Esophagus muscularis mucosa (tissue), 4 donors: ENCODE measurements at regions not wholly inside any gene's neighbourhood (a gene's known extent, or its start where the extent isn't known, plus 50 kb on each side); places are given as distances from the start of the nearest gene placed in this dataset.
"Not testable (repeated sequence)": the region's sequence is repeated elsewhere in the genome, so short reads cannot be mapped to it uniquely, and the experiment has no call there.

Source experiments
- DNase-seq: peaks from one replicate; pipeline ENCODE4 v3.0.0-alpha.2; 2017; ENCODE audit errors: extremely low spot score
- H3K27ac ChIP-seq, 4 donors: fragments of 200-600 bp; sonication (generic); replicated peaks in 1 of 4; 1 replicate in 3 of 4; 2 replicates in 1 of 4; pipeline ENCODE4 v1.5.1; 2016 to 2019; ENCODE audit warnings: mild to moderate bottlenecking in 1 of 4
- H3K27me3 ChIP-seq, 4 donors: fragments of 200-600 bp; sonication (generic); one replicate each; pipeline versions ENCODE4 v1.5.1 to v1.6.0; 2016 to 2019
- H3K36me3 ChIP-seq, 4 donors: fragments of 200-600 bp; sonication (generic); one replicate each; pipeline ENCODE4 v1.5.1; 2016 to 2019
- H3K4me1 ChIP-seq, 4 donors: fragments of 200-600 bp; sonication (generic); one replicate each; pipeline ENCODE4 v1.5.1; 2016 to 2019
- H3K4me3 ChIP-seq, 4 donors: fragments of 200-600 bp; sonication (generic); 1 replicate in 2 of 4; 2 replicates in 2 of 4; pipeline ENCODE4 v1.5.1; 2016 to 2019; ENCODE audit warnings: mild to moderate bottlenecking in 4 of 4, moderate library complexity in 1 of 4
- H3K9me3 ChIP-seq, 4 donors: fragments of 200-600 bp; sonication (generic); 1 replicate in 3 of 4; 2 replicates in 1 of 4; pipeline ENCODE4 v1.5.1; 2016 to 2019
- EP300 ChIP-seq: sonication (generic); formaldehyde crosslinking; IDR thresholded peaks from one replicate; pipeline ENCODE4 v1.6.1; 2017; ENCODE audit warnings: antibody characterized with exemption
- POLR2A ChIP-seq: fragments of 450-650 bp; IDR thresholded peaks from one replicate; pipeline ENCODE4 v1.6.1; 2017; ENCODE audit warnings: antibody characterized with exemption, moderate library complexity, mild to moderate bottlenecking, low read depth
- POLR2AphosphoS5 ChIP-seq, 2 donors: sonication (generic); formaldehyde crosslinking; IDR thresholded peaks; one replicate each; pipeline ENCODE4 v1.6.1; 2017; ENCODE audit warnings: antibody characterized with exemption in 2 of 2
- WGBS: methylation state at CpG from one replicate; pipeline ENCODE4 v1.1.5; 2018; 5-methylcytosine and 5-hydroxymethylcytosine counted together
- intact Hi-C: fragments of 100-400 bp; cut with DNase I; formaldehyde crosslinking; loops from one replicate; pipeline ENCODE4 v1.15.1; 2023
- TF ChIP-seq, protein P1 (sequence below), 3 experiments: fragments of 200-600 bp in 2 of 3; fragments of 450-650 bp in 1 of 3; sonication (generic) in 2 of 3; IDR thresholded peaks; one replicate each; pipeline ENCODE4 v1.5.1; 2017 to 2019; ENCODE audit warnings: antibody characterized with exemption in 3 of 3, mild to moderate bottlenecking in 2 of 3, moderate library complexity in 1 of 3

DNA sequence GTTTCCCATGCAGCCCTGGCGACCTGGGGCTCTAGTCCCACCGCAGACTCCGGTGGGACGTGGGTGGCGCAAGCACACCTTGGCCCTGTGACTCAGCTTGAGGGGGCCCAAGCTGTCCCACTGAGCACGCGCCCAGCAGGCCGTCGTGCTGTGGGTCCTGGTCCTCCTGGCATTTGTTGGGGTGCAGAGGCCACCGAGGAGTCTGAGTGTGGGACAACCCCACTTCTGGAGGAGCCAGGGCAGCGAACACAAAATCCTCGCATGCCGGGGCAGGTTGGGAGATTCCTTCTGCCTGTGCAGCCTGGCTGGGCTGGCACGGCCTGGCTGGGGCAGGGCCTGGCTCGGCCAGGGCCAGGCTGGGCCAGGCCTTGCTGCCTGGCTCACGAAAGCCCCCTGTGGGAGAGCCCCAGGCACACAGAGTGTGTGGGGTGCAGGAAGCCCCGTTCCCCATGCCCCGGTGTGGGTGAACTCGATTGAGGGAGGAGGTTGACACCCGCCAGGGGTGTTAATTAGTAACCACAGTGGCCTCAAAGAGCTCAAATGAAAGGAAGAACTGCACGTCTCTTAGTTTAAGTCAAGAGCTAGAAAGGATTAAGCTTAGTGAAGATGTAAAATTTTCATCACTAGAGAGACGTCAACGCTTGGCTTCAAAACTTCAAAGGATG is 1808.5 kb upstream of the DEFB115 start:
- WGBS, result 84% methylated on average over 7 of the region's 23 CpGs
- intact Hi-C loops, result no loop called here
- no peak overlapping the region for H3K27ac ChIP-seq
- H3K9me3 ChIP-seq, result peaks cover 0 to 11% (median 2%) of the 10 kb centered on the region in 4 donors
- no peaks in the 10 kb centered on the region for H3K36me3 ChIP-seq
- DNase-seq, result no peak
- H3K4me3 ChIP-seq, result no peak overlapping the region
- TF ChIP-seq POLR2AphosphoS5 (IDR thresholded peaks at IDR 0.05) (no peak), EP300 (no peak), POLR2A (no peak)
- TF ChIP-seq, protein P1, sequence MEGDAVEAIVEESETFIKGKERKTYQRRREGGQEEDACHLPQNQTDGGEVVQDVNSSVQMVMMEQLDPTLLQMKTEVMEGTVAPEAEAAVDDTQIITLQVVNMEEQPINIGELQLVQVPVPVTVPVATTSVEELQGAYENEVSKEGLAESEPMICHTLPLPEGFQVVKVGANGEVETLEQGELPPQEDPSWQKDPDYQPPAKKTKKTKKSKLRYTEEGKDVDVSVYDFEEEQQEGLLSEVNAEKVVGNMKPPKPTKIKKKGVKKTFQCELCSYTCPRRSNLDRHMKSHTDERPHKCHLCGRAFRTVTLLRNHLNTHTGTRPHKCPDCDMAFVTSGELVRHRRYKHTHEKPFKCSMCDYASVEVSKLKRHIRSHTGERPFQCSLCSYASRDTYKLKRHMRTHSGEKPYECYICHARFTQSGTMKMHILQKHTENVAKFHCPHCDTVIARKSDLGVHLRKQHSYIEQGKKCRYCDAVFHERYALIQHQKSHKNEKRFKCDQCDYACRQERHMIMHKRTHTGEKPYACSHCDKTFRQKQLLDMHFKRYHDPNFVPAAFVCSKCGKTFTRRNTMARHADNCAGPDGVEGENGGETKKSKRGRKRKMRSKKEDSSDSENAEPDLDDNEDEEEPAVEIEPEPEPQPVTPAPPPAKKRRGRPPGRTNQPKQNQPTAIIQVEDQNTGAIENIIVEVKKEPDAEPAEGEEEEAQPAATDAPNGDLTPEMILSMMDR (IDR thresholded peaks at IDR 0.05), result no peak
- H3K4me1 ChIP-seq, result peaks cover 0 to 4% (median 0%) of the 10 kb centered on the region in 4 donors
- H3K27me3 ChIP-seq, result peaks cover 0 to 30% (median 0%) of the 10 kb centered on the region in 4 donors

DNA sequence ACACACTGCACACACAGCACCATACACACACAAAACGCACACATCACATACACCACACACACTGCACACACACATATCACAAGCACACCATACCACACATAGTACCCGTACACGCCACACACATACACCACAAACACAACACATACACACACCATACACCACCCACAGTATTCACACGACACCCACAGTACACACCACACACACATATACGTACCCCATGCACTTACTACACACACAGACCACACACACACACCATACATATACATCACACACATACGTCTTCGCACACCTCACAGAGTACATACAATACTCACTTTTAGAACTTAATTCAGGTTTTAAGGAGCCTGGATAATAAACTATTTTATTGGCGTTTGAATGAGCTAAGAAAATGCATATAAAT is 1805.3 kb upstream of the DEFB115 start:
- DNase-seq, result no peak
- 74% methylated on average over 7 of the region's 8 CpGs for WGBS
- H3K4me3 ChIP-seq, result no peak overlapping the region
- no peak overlapping the region for H3K27ac ChIP-seq
- intact Hi-C loops, result loop anchor here (5.0 kb wide), 1 partner anchor 85 kb away; no protein-coding TSS in a partner anchor
- peaks cover 0 to 19% (median 0%) of the 10 kb centered on the region in 4 donors for H3K27me3 ChIP-seq
- no peaks in the 10 kb centered on the region for H3K4me1 ChIP-seq
- peaks cover 0 to 11% (median 2%) of the 10 kb centered on the region in 4 donors for H3K9me3 ChIP-seq
- TF ChIP-seq POLR2AphosphoS5 (IDR thresholded peaks at IDR 0.05) (no peak), EP300 (no peak), POLR2A (no peak)
- TF ChIP-seq, protein P1 (IDR thresholded peaks at IDR 0.05), result no peak
- H3K36me3 ChIP-seq, result no peaks in the 10 kb centered on the region

DNA sequence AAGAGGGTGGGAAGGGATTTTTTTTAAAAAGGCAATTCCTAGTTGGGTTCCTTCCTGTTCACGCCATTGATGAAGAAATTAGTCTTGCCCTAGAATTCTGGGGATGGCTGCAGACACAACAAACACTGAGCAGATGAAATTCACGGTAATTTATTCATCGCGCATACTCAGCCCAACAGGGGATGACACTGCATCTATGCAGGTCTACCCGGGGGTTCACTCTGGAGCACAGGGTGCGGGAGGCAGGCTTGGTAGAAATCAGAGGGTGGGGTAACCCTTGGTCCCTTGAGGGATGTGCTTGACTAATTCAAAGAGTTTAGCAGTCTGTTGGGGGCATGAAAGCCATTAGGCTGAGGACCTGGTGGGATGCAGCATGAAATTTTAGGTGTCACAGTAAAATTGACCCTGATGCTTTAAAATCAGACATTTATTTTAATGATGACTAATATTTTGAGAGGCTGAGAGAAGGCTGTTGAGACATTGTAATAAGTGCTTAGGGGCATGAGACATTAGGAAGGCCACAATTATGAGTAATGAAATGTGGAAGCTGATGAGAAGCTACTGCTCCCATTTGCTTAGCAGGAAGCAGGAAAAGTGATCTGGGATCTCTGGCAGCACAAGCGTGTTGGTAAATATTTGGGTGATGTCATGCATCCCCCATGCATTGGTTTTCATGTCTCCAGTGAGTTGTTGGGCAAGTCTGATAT is 1800.3 kb upstream of the DEFB115 start:
- intact Hi-C loops, result not testable (repeated sequence)

DNA sequence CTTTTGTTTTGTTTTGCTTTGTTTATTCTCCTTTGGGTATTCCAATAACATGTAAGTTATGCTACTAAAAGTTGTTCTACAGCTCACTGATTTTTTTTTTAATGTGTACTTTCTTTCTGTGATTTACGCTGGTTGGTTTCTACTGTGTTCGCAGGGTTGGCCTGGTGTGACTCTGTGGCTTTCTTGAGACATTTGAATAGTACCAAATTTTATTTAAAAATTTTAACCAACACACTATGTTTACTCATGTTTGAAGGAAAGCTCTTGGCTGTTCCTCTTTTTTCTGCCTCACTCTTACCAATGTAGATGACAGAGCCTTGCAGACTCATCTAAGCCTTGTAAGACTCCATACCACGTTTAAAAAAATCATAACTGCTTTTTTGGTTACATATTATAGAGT is 1784.9 kb upstream of the DEFB115 start:
- Histone ChIP-seq H3K4me3 (no peak overlapping the region), H3K4me1 (no peaks in the 10 kb centered on the region), H3K27ac (no peak overlapping the region), H3K27me3 (no peaks in the 10 kb centered on the region), H3K9me3 (no peaks in the 10 kb centered on the region), H3K36me3 (no peaks in the 10 kb centered on the region)
- 56% methylated on average over 3 of the region's 3 CpGs for WGBS
- intact Hi-C loops, result no loop called here
- no peak for DNase-seq
- no peak for TF ChIP-seq POLR2A
- TF ChIP-seq, protein P1 (IDR thresholded peaks at IDR 0.05), result no peak

More for the DNA sequence above, 1800.3 kb upstream of the DEFB115 start:
- not testable (repeated sequence) for DNase-seq, H3K9me3 ChIP-seq, H3K4me1 ChIP-seq, H3K27ac ChIP-seq, H3K27me3 ChIP-seq, H3K4me3 ChIP-seq, H3K36me3 ChIP-seq
- WGBS, result 57% methylated on average over 7 of the region's 7 CpGs

DNA sequence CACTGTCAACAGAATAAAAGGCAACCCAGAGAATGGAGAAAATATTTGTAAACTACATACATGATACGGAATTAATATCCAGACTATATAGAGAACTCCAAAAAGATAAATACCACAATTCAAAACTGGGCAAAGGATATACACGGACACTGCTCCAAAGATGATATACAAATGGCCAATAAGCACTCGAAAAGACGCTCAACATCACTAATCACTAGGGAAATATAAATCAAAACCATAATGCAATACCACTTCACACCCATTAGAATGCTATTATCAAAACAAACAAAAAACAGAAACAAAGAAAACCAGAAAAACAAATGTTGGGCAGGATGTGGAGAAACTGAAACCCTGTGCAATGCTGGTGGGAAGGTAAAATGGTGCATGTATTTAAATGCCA is 1764.6 kb upstream of the DEFB115 start:
- H3K4me3 ChIP-seq, H3K36me3 ChIP-seq, DNase-seq, H3K4me1 ChIP-seq, H3K27ac ChIP-seq, intact Hi-C loops, H3K27me3 ChIP-seq: not testable (repeated sequence)
- WGBS, result 81% methylated on average over 4 of the region's 4 CpGs
- peaks cover 0 to 11% (median 4%) of the 10 kb centered on the region in 4 donors for H3K9me3 ChIP-seq

DNA sequence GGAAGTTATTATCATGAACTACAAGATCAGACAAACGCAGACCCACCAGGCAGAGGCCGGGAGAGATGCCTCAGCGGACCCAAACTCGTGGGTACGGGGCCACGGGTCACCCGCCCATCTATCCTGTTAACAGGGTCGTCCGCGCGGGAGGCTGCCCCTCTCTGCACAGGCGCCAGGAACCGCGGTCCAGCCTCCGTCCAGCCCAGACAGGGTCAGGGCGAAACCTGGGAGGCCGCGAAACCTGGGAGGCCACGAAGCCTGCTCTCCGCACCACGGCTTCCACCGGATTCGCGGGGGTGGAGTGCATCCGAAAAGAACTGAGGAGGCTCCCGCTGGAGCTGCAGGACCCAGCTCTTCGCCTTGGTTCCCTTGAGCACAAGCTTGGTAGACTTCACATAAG is 1760.7 kb upstream of the DEFB115 start:
- peaks cover 0 to 11% (median 4%) of the 10 kb centered on the region in 4 donors for H3K9me3 ChIP-seq
- H3K4me3 ChIP-seq, result peak overlapping the region in 1 of 4 donors; percentile 56

More for the DNA sequence above, 1760.7 kb upstream of the DEFB115 start:
- peak overlapping the region in 1 of 4 donors; percentile 79 for H3K27ac ChIP-seq
- DNase-seq, H3K27me3 ChIP-seq, H3K4me1 ChIP-seq, intact Hi-C loops, H3K36me3 ChIP-seq: not testable (repeated sequence)
- WGBS, result 39% methylated on average over 27 of the region's 27 CpGs
